ENCODE measurements at regions not wholly inside any gene's neighbourhood (a gene's known extent, or its start where the extent isn't known, plus 50 kb on each side); places are given as distances from the start of the nearest gene placed in this dataset.

GRCh38 chr7:42739638-42740037 is 172.2 kb downstream of the C7orf25 start:
- no peaks in the 10 kb centered on the region for H3K27me3 ChIP-seq (replicated peaks; ENCODE audit: control insufficient read depth, insufficient read depth, low read length)
- peaks cover 6% of the 10 kb centered on the region for H3K9me3 ChIP-seq (ENCODE audit: control insufficient read depth, low read length)
- DNase-seq (ENCODE audit: low read depth) = no peak
- H3K4me1 ChIP-seq (ENCODE audit: control insufficient read depth, insufficient read depth, low read length) = peaks cover 16% of the 10 kb centered on the region
- no peaks in the 10 kb centered on the region for H3K36me3 ChIP-seq (ENCODE audit: control insufficient read depth, insufficient read depth, low read length, severe bottlenecking)
- H3K4me3 ChIP-seq (ENCODE audit: low read length) = no peak overlapping the region
- no peak overlapping the region for H3K9ac ChIP-seq (ENCODE audit: low read length)

- Histone ChIP-seq H3K4me1 (ENCODE audit: control insufficient read depth, insufficient read depth, low read length) (peaks cover 23% of the 10 kb centered on the region), H3K27me3 (replicated peaks; ENCODE audit: control insufficient read depth, insufficient read depth, low read length) (no peaks in the 10 kb centered on the region), H3K36me3 (ENCODE audit: control insufficient read depth, insufficient read depth, low read length, severe bottlenecking) (no peaks in the 10 kb centered on the region), H3K9ac (ENCODE audit: low read length) (no peak overlapping the region), H3K4me3 (ENCODE audit: low read length) (no peak overlapping the region), H3K9me3 (ENCODE audit: control insufficient read depth, low read length) (peaks cover 6% of the 10 kb centered on the region)
- DNase-seq (ENCODE audit: low read depth) = no peak
Observed at GRCh38 chr7:42736931-42737330, 174.9 kb downstream of the C7orf25 start.

- H3K4me1 ChIP-seq (ENCODE audit: control insufficient read depth, insufficient read depth, low read length) = peaks cover 16% of the 10 kb centered on the region
- H3K36me3 ChIP-seq (ENCODE audit: control insufficient read depth, insufficient read depth, low read length, severe bottlenecking) = no peaks in the 10 kb centered on the region
- H3K9me3 ChIP-seq (ENCODE audit: control insufficient read depth, low read length) = peaks cover 6% of the 10 kb centered on the region
- no peak overlapping the region for H3K9ac ChIP-seq (ENCODE audit: low read length)
- DNase-seq (ENCODE audit: low read depth) = no peak
- no peak overlapping the region for H3K4me3 ChIP-seq (ENCODE audit: low read length)
- no peaks in the 10 kb centered on the region for H3K27me3 ChIP-seq (replicated peaks; ENCODE audit: control insufficient read depth, insufficient read depth, low read length)
Observed at GRCh38 chr7:42735081-42735480, 176.8 kb downstream of the C7orf25 start.

- Histone ChIP-seq H3K4me3 (ENCODE audit: low read length) (no peak overlapping the region), H3K9me3 (ENCODE audit: control insufficient read depth, low read length) (peaks cover 6% of the 10 kb centered on the region), H3K36me3 (ENCODE audit: control insufficient read depth, insufficient read depth, low read length, severe bottlenecking) (no peaks in the 10 kb centered on the region), H3K4me1 (ENCODE audit: control insufficient read depth, insufficient read depth, low read length) (peaks cover 11% of the 10 kb centered on the region), H3K27me3 (replicated peaks; ENCODE audit: control insufficient read depth, insufficient read depth, low read length) (no peaks in the 10 kb centered on the region), H3K9ac (ENCODE audit: low read length) (no peak overlapping the region)
- no peak for DNase-seq (ENCODE audit: low read depth)
Observed at GRCh38 chr7:42734568-42734967, 177.3 kb downstream of the C7orf25 start.

- Histone ChIP-seq H3K9me3 (ENCODE audit: control insufficient read depth, low read length) (peaks cover 6% of the 10 kb centered on the region), H3K27me3 (replicated peaks; ENCODE audit: control insufficient read depth, insufficient read depth, low read length) (no peaks in the 10 kb centered on the region), H3K36me3 (ENCODE audit: control insufficient read depth, insufficient read depth, low read length, severe bottlenecking) (no peaks in the 10 kb centered on the region), H3K9ac (ENCODE audit: low read length) (no peak overlapping the region), H3K4me1 (ENCODE audit: control insufficient read depth, insufficient read depth, low read length) (peaks cover 11% of the 10 kb centered on the region), H3K4me3 (ENCODE audit: low read length) (no peak overlapping the region)
- DNase-seq (ENCODE audit: low read depth) = no peak
Observed at GRCh38 chr7:42733040-42733439, 178.8 kb downstream of the C7orf25 start.

- Histone ChIP-seq H3K27me3 (replicated peaks; ENCODE audit: control insufficient read depth, insufficient read depth, low read length) (no peaks in the 10 kb centered on the region), H3K9me3 (ENCODE audit: control insufficient read depth, low read length) (peaks cover 4% of the 10 kb centered on the region)
Observed at GRCh38 chr7:42730586-42730985, 181.3 kb downstream of the C7orf25 start.

GRCh38 chr7:42729053-42729765 is 182.7 kb downstream of the C7orf25 start:
- Histone ChIP-seq H3K9ac (ENCODE audit: low read length) (no peak overlapping the region), H3K4me3 (ENCODE audit: low read length) (no peak overlapping the region), H3K36me3 (ENCODE audit: control insufficient read depth, insufficient read depth, low read length, severe bottlenecking) (no peaks in the 10 kb centered on the region), H3K27me3 (replicated peaks; ENCODE audit: control insufficient read depth, insufficient read depth, low read length) (no peaks in the 10 kb centered on the region), H3K9me3 (ENCODE audit: control insufficient read depth, low read length) (no peaks in the 10 kb centered on the region), H3K4me1 (ENCODE audit: control insufficient read depth, insufficient read depth, low read length) (peaks cover 22% of the 10 kb centered on the region)
- DNase-seq (ENCODE audit: low read depth) = no peak

More at GRCh38 chr7:42730586-42730985, 181.3 kb downstream of the C7orf25 start:
- Histone ChIP-seq H3K4me1 (ENCODE audit: control insufficient read depth, insufficient read depth, low read length) (peaks cover 29% of the 10 kb centered on the region), H3K9ac (ENCODE audit: low read length) (no peak overlapping the region), H3K4me3 (ENCODE audit: low read length) (no peak overlapping the region), H3K36me3 (ENCODE audit: control insufficient read depth, insufficient read depth, low read length, severe bottlenecking) (no peaks in the 10 kb centered on the region)
- DNase-seq (ENCODE audit: low read depth) = no peak

GRCh38 chr7:42727451-42727850 is 184.4 kb downstream of the C7orf25 start:
- no peak overlapping the region for H3K4me3 ChIP-seq (ENCODE audit: low read length)
- H3K27me3 ChIP-seq (replicated peaks; ENCODE audit: control insufficient read depth, insufficient read depth, low read length) = no peaks in the 10 kb centered on the region
- no peak overlapping the region for H3K9ac ChIP-seq (ENCODE audit: low read length)
- H3K9me3 ChIP-seq (ENCODE audit: control insufficient read depth, low read length) = no peaks in the 10 kb centered on the region
- H3K36me3 ChIP-seq (ENCODE audit: control insufficient read depth, insufficient read depth, low read length, severe bottlenecking) = no peaks in the 10 kb centered on the region
- peaks cover 20% of the 10 kb centered on the region for H3K4me1 ChIP-seq (ENCODE audit: control insufficient read depth, insufficient read depth, low read length)
- no peak for DNase-seq (ENCODE audit: low read depth)

- no peak for DNase-seq (ENCODE audit: low read depth)
- no peaks in the 10 kb centered on the region for H3K27me3 ChIP-seq (replicated peaks; ENCODE audit: control insufficient read depth, insufficient read depth, low read length)
- no peaks in the 10 kb centered on the region for H3K36me3 ChIP-seq (ENCODE audit: control insufficient read depth, insufficient read depth, low read length, severe bottlenecking)
- peaks cover 21% of the 10 kb centered on the region for H3K4me1 ChIP-seq (ENCODE audit: control insufficient read depth, insufficient read depth, low read length)
- peak overlapping the region; percentile 20 for H3K4me3 ChIP-seq (ENCODE audit: low read length)
- H3K9ac ChIP-seq (ENCODE audit: low read length) = peak overlapping the region; percentile 46
- H3K9me3 ChIP-seq (ENCODE audit: control insufficient read depth, low read length) = no peaks in the 10 kb centered on the region
Observed at GRCh38 chr7:42726066-42726785, 185.6 kb downstream of the C7orf25 start.

GRCh38 chr7:42722716-42723115 is 189.2 kb downstream of the C7orf25 start:
- DNase-seq (ENCODE audit: low read depth) = no peak
- Histone ChIP-seq H3K9ac (ENCODE audit: low read length) (no peak overlapping the region), H3K9me3 (ENCODE audit: control insufficient read depth, low read length) (no peaks in the 10 kb centered on the region), H3K36me3 (ENCODE audit: control insufficient read depth, insufficient read depth, low read length, severe bottlenecking) (no peaks in the 10 kb centered on the region), H3K4me3 (ENCODE audit: low read length) (no peak overlapping the region), H3K4me1 (ENCODE audit: control insufficient read depth, insufficient read depth, low read length) (peaks cover 23% of the 10 kb centered on the region), H3K27me3 (replicated peaks; ENCODE audit: control insufficient read depth, insufficient read depth, low read length) (no peaks in the 10 kb centered on the region)

- Histone ChIP-seq H3K9ac (ENCODE audit: low read length) (no peak overlapping the region), H3K27me3 (replicated peaks; ENCODE audit: control insufficient read depth, insufficient read depth, low read length) (no peaks in the 10 kb centered on the region), H3K4me1 (ENCODE audit: control insufficient read depth, insufficient read depth, low read length) (peaks cover 18% of the 10 kb centered on the region), H3K36me3 (ENCODE audit: control insufficient read depth, insufficient read depth, low read length, severe bottlenecking) (no peaks in the 10 kb centered on the region), H3K9me3 (ENCODE audit: control insufficient read depth, low read length) (no peaks in the 10 kb centered on the region), H3K4me3 (ENCODE audit: low read length) (no peak overlapping the region)
- DNase-seq (ENCODE audit: low read depth) = no peak
Observed at GRCh38 chr7:42722198-42722597, 189.7 kb downstream of the C7orf25 start.

All from adipocyte (in vitro differentiated cells).